Skeletal muscle satellite cell (primary cell): ENCODE measurements at regions not wholly inside any gene's neighbourhood (a gene's known extent, or its start where the extent isn't known, plus 50 kb on each side); places are given as distances from the start of the nearest gene placed in this dataset.
"Not testable (repeated sequence)": the region's sequence is repeated elsewhere in the genome, so short reads cannot be mapped to it uniquely, and the experiment has no call there.

Source experiments
- H3K27me3 ChIP-seq: 2 replicates; pipeline ENCODE4 v1.7.0; 2013; ENCODE audit warnings: low read length; ENCODE audit not compliant: control insufficient read depth, insufficient read depth
- H3K36me3 ChIP-seq: 2 replicates; pipeline ENCODE4 v1.7.0; 2013; ENCODE audit warnings: mild to moderate bottlenecking, control low read depth, low read length; ENCODE audit not compliant: insufficient read depth
- H3K4me1 ChIP-seq: 2 replicates; pipeline ENCODE4 v1.7.0; 2013; ENCODE audit warnings: low read length; ENCODE audit not compliant: control insufficient read depth, insufficient read depth
- H3K4me2 ChIP-seq: 2 replicates; pipeline ENCODE4 v1.7.0; 2013; ENCODE audit warnings: mild to moderate bottlenecking, low read length
- H3K4me3 ChIP-seq: 2 replicates; pipeline ENCODE4 v1.7.0; 2013; ENCODE audit warnings: low read length
- H3K9ac ChIP-seq: 2 replicates; pipeline ENCODE4 v1.7.0; 2013; ENCODE audit warnings: mild to moderate bottlenecking, low read depth, low read length, moderate library complexity
- H3K9me3 ChIP-seq: replicated peaks from 2 replicates; pipeline ENCODE4 v1.7.0; 2013; ENCODE audit warnings: mild to moderate bottlenecking, control low read depth, low read length

- Histone ChIP-seq H3K9me3 (no peaks in the 10 kb centered on the region), H3K36me3 (no peaks in the 10 kb centered on the region), H3K4me1 (peaks cover 16% of the 10 kb centered on the region), H3K4me3 (no peak overlapping the region), H3K9ac (no peak overlapping the region), H3K4me2 (no peak overlapping the region), H3K27me3 (no peaks in the 10 kb centered on the region)
Observed at GRCh38 chr5:96533371-96533770, 100.3 kb upstream of the PCSK1 start.

DNA sequence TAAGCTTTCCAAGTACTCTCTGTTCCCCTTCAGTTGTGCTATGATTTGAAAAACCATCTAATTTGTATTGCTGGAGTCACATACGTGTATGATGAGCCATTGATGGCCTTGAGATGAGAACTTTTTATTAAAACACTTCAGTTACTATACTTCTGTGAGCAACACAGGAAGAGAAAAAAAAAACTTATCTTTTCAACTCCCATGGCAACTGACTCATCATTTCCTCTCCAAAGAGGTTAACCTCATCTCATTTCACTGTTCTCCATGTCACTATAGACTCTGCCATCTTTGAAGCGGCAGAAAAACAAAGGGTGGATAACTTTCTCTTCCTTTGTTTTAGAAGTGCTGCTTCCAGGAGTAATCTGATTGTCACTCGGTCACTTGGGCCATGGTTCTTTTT is 104.3 kb upstream of the PCSK1 start:
- Histone ChIP-seq H3K9ac (peak overlapping the region; percentile 23), H3K9me3 (no peaks in the 10 kb centered on the region), H3K27me3 (no peaks in the 10 kb centered on the region), H3K4me2 (peak overlapping the region; percentile 45), H3K4me3 (no peak overlapping the region), H3K4me1 (peaks cover 31% of the 10 kb centered on the region), H3K36me3 (no peaks in the 10 kb centered on the region)

GRCh38 chr5:96538808-96539250 is 105.8 kb upstream of the PCSK1 start:
- Histone ChIP-seq H3K4me3 (no peak overlapping the region), H3K4me2 (peak overlapping the region; percentile 3), H3K36me3 (no peaks in the 10 kb centered on the region), H3K9ac (no peak overlapping the region), H3K9me3 (no peaks in the 10 kb centered on the region), H3K27me3 (no peaks in the 10 kb centered on the region), H3K4me1 (peaks cover 31% of the 10 kb centered on the region)

GRCh38 chr5:96546120-96546519 is 113.1 kb upstream of the PCSK1 start:
- Histone ChIP-seq H3K9ac (no peak overlapping the region), H3K4me1 (no peaks in the 10 kb centered on the region), H3K27me3 (no peaks in the 10 kb centered on the region), H3K4me3 (no peak overlapping the region), H3K4me2 (no peak overlapping the region), H3K9me3 (no peaks in the 10 kb centered on the region), H3K36me3 (no peaks in the 10 kb centered on the region)

- Histone ChIP-seq H3K4me1 (no peaks in the 10 kb centered on the region), H3K27me3 (no peaks in the 10 kb centered on the region), H3K4me2 (no peak overlapping the region), H3K9ac (no peak overlapping the region), H3K4me3 (no peak overlapping the region), H3K36me3 (no peaks in the 10 kb centered on the region), H3K9me3 (no peaks in the 10 kb centered on the region)
Observed at GRCh38 chr5:96547486-96547885, 114.4 kb upstream of the PCSK1 start.

- no peak overlapping the region for H3K4me2 ChIP-seq
- no peaks in the 10 kb centered on the region for H3K4me1 ChIP-seq
- no peaks in the 10 kb centered on the region for H3K36me3 ChIP-seq
- no peaks in the 10 kb centered on the region for H3K9me3 ChIP-seq
- no peaks in the 10 kb centered on the region for H3K27me3 ChIP-seq
- no peak overlapping the region for H3K9ac ChIP-seq
- no peak overlapping the region for H3K4me3 ChIP-seq
Observed at GRCh38 chr5:96548905-96549304, 113.3 kb upstream of the CAST start.

- H3K36me3 ChIP-seq, H3K4me3 ChIP-seq, H3K27me3 ChIP-seq, H3K9me3 ChIP-seq, H3K9ac ChIP-seq, H3K4me2 ChIP-seq: not testable (repeated sequence)
- H3K4me1 ChIP-seq, result peaks cover 29% of the 10 kb centered on the region
Observed at GRCh38 chr5:96560857-96561256, 101.3 kb upstream of the CAST start.

- Histone ChIP-seq H3K27me3 (no peaks in the 10 kb centered on the region), H3K9me3 (no peaks in the 10 kb centered on the region), H3K4me3 (peak overlapping the region; percentile 11), H3K36me3 (no peaks in the 10 kb centered on the region), H3K4me2 (peak overlapping the region; percentile 54), H3K9ac (peak overlapping the region; percentile 73), H3K4me1 (peaks cover 46% of the 10 kb centered on the region)
Observed at GRCh38 chr5:96562614-96563013, 99.6 kb upstream of the CAST start.

- H3K4me3 ChIP-seq, result no peak overlapping the region
- H3K9ac ChIP-seq, result peak overlapping the region; percentile 73
- no peaks in the 10 kb centered on the region for H3K27me3 ChIP-seq
- H3K4me1 ChIP-seq, result peaks cover 50% of the 10 kb centered on the region
- H3K4me2 ChIP-seq, result no peak overlapping the region
- no peaks in the 10 kb centered on the region for H3K9me3 ChIP-seq
- no peaks in the 10 kb centered on the region for H3K36me3 ChIP-seq
Observed at GRCh38 chr5:96563816-96564215, 98.4 kb upstream of the CAST start.

- Histone ChIP-seq H3K9ac (peak overlapping the region; percentile 68), H3K36me3 (no peaks in the 10 kb centered on the region), H3K4me2 (peak overlapping the region; percentile 49), H3K4me1 (peaks cover 65% of the 10 kb centered on the region), H3K9me3 (no peaks in the 10 kb centered on the region), H3K4me3 (no peak overlapping the region), H3K27me3 (no peaks in the 10 kb centered on the region)
Observed at GRCh38 chr5:96565582-96566265, 96.5 kb upstream of the CAST start.

- no peak overlapping the region for H3K4me3 ChIP-seq
Observed at GRCh38 chr5:96566833-96567587, 95.2 kb upstream of the CAST start.

GRCh38 chr5:96569332-96569731 is 92.8 kb upstream of the CAST start:
- Histone ChIP-seq H3K9ac (no peak overlapping the region), H3K4me3 (no peak overlapping the region), H3K4me2 (no peak overlapping the region), H3K27me3 (no peaks in the 10 kb centered on the region), H3K9me3 (no peaks in the 10 kb centered on the region), H3K4me1 (peaks cover 54% of the 10 kb centered on the region), H3K36me3 (no peaks in the 10 kb centered on the region)

More at GRCh38 chr5:96566833-96567587, 95.2 kb upstream of the CAST start:
- Histone ChIP-seq H3K36me3 (no peaks in the 10 kb centered on the region), H3K27me3 (no peaks in the 10 kb centered on the region), H3K9ac (peak overlapping the region; percentile 67), H3K4me2 (peak overlapping the region; percentile 39), H3K9me3 (no peaks in the 10 kb centered on the region), H3K4me1 (peaks cover 63% of the 10 kb centered on the region)
